ENCODE measurements at regions not wholly inside any gene's neighbourhood (a gene's known extent, or its start where the extent isn't known, plus 50 kb on each side); places are given as distances from the start of the nearest gene placed in this dataset.

- Histone ChIP-seq H3K9me3 (no peaks in the 10 kb centered on the region), H3K4me3 (ENCODE audit: low read depth, low read length) (no peak overlapping the region), H3K36me3 (no peaks in the 10 kb centered on the region), H3K27me3 (no peaks in the 10 kb centered on the region), H3K4me1 (no peaks in the 10 kb centered on the region)
- no peak for DNase-seq
- TF ChIP-seq CTCF (IDR thresholded peaks at IDR 0.05; ENCODE audit: low read depth, low read length), result no peak
Observed at GRCh38 chr16:82344157-82344556, 174.1 kb upstream of the MPHOSPH6 start.

GRCh38 chr16:82341146-82341669, 171.2 kb upstream of the MPHOSPH6 start:
- Histone ChIP-seq H3K4me3 (ENCODE audit: low read depth, low read length) (no peak overlapping the region), H3K4me1 (no peaks in the 10 kb centered on the region), H3K27me3 (no peaks in the 10 kb centered on the region), H3K9me3 (no peaks in the 10 kb centered on the region; the same call in none of the 2 replicates), H3K36me3 (no peaks in the 10 kb centered on the region)
- no peak for TF ChIP-seq CTCF (IDR thresholded peaks at IDR 0.05; ENCODE audit: low read depth, low read length)
- DNase-seq, result no peak

GRCh38 chr16:82340531-82340930, 170.5 kb upstream of the MPHOSPH6 start:
- no peak for TF ChIP-seq CTCF (IDR thresholded peaks at IDR 0.05; ENCODE audit: low read depth, low read length)

GRCh38 chr16:82337355-82337754, 167.3 kb upstream of the MPHOSPH6 start:
- no peak for DNase-seq
- no peaks in the 10 kb centered on the region; the same call in none of the 2 replicates for H3K9me3 ChIP-seq
- no peaks in the 10 kb centered on the region for H3K36me3 ChIP-seq
- no peaks in the 10 kb centered on the region for H3K4me1 ChIP-seq
- no peaks in the 10 kb centered on the region for H3K27me3 ChIP-seq
- no peak overlapping the region for H3K4me3 ChIP-seq (ENCODE audit: low read depth, low read length)
- TF ChIP-seq CTCF (IDR thresholded peaks at IDR 0.05; ENCODE audit: low read depth, low read length), result no peak

More at GRCh38 chr16:82340531-82340930, 170.5 kb upstream of the MPHOSPH6 start:
- no peaks in the 10 kb centered on the region for H3K4me1 ChIP-seq
- H3K36me3 ChIP-seq, result no peaks in the 10 kb centered on the region
- no peaks in the 10 kb centered on the region; the same call in none of the 2 replicates for H3K9me3 ChIP-seq
- no peak for DNase-seq
- H3K4me3 ChIP-seq (ENCODE audit: low read depth, low read length), result no peak overlapping the region
- H3K27me3 ChIP-seq, result no peaks in the 10 kb centered on the region

- TF ChIP-seq CTCF (IDR thresholded peaks at IDR 0.05; ENCODE audit: low read depth, low read length), result no peak
- no peak for DNase-seq
- no peaks in the 10 kb centered on the region for H3K27me3 ChIP-seq
- H3K4me3 ChIP-seq (ENCODE audit: low read depth, low read length), result no peak overlapping the region
- no peaks in the 10 kb centered on the region for H3K4me1 ChIP-seq
- no peaks in the 10 kb centered on the region for H3K9me3 ChIP-seq
- no peaks in the 10 kb centered on the region for H3K36me3 ChIP-seq
Observed at GRCh38 chr16:82331974-82332750, 162.1 kb upstream of the MPHOSPH6 start.

GRCh38 chr16:82331397-82331796, 161.4 kb upstream of the MPHOSPH6 start:
- no peaks in the 10 kb centered on the region for H3K27me3 ChIP-seq
- no peak for TF ChIP-seq CTCF (IDR thresholded peaks at IDR 0.05; ENCODE audit: low read depth, low read length)
- no peaks in the 10 kb centered on the region for H3K36me3 ChIP-seq
- H3K9me3 ChIP-seq, result no peaks in the 10 kb centered on the region
- no peak overlapping the region for H3K4me3 ChIP-seq (ENCODE audit: low read depth, low read length)
- H3K4me1 ChIP-seq, result no peaks in the 10 kb centered on the region
- no peak for DNase-seq
